NCI-H2227 treated with DMSO at 0.1 percent for 48 hours (cell line): ENCODE measurements at regions not wholly inside any gene's neighbourhood (a gene's known extent, or its start where the extent isn't known, plus 50 kb on each side); places are given as distances from the start of the nearest gene placed in this dataset.
"Not testable (repeated sequence)": the region's sequence is repeated elsewhere in the genome, so short reads cannot be mapped to it uniquely, and the experiment has no call there.

ENCODE experiments used
- DNase-seq: peaks from one replicate; lab custom pipeline; 2025; lab: John Stamatoyannopoulos, UW

DNA sequence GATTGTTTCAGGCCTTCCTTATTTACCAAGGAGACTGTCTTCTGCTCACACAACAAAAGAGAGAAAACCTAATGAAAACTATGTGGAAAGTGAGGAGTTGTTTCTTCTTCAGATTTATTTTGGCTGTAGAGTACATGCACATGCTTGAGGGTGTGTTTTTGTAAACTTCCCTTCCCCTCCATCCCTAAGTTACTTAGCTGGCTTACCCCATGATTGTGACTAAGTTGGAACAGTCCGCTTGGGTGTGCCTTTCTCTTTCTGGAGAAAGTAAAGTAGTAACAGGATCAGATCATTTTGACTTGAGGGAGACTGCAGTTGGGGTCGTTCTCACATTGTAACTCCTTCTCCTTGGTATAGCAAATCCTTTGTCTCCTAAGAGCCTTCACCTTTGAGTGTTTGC is 155.9 kb downstream of the RTL9 start:
- no peak for DNase-seq

DNA sequence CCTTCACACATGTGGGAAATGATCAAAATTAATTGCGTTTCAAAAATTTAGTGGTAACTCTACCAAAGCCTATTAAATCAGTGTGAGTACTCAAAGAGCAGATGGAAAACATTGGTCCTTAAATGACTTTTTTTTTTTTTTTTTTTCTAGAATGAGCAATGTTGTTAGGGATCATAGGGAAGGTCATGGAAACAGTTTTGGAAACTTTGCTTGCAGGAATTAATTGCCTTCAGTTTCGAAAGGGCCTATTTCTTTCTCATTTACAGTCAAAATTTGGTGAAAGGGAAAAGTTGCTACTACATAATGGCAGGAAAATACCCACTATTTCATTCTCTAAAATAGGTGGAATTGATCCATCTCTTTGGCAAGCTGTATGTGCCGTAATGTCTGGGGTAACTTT is 160.9 kb downstream of the RTL9 start:
- no peak for DNase-seq

DNA sequence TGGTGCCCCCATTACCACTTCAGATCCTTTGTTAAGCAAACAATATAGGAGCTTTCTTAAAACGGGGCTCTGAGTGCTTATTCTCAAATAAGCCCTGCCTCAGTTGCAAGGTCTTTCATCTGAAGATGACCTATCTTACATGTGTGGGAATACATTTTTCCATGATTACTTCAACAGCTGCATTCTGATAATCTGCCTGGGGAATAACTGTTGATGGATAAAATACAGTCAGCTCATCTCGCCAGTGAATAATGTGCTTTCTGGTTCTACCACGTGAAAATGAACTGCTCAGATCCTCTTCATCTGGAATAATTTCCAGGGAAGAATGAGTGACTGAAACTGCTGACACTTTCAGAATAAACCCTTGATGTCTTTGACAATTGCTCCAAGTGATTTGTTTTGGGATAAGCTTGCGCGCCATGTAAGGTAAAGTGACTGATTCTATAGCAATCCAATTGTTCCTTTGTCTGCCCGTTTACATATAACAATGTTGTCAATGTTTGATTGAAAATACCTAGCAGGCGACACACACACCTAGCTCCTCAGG is 161.3 kb downstream of the RTL9 start:
- DNase-seq = no peak

DNA sequence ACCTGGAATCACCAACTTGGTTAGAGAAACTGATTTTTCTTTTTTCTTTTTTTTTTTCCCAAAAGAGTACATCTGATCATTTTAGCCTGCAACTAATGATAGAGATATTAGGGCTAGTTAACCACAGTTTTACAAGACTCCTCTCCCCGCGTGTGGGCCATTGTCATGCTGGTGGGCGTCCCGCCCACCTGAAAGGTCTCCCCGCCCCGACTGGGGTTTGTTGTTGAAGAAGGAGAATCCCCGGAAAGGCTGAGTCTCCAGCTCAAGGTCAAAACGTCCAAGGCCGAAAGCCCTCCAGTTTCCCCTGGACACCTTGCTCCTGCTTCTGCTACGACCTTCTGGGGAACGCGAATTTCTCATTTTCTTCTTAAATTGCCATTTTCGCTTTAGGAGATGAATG is 162.0 kb downstream of the RTL9 start:
- not testable (repeated sequence) for DNase-seq

DNA sequence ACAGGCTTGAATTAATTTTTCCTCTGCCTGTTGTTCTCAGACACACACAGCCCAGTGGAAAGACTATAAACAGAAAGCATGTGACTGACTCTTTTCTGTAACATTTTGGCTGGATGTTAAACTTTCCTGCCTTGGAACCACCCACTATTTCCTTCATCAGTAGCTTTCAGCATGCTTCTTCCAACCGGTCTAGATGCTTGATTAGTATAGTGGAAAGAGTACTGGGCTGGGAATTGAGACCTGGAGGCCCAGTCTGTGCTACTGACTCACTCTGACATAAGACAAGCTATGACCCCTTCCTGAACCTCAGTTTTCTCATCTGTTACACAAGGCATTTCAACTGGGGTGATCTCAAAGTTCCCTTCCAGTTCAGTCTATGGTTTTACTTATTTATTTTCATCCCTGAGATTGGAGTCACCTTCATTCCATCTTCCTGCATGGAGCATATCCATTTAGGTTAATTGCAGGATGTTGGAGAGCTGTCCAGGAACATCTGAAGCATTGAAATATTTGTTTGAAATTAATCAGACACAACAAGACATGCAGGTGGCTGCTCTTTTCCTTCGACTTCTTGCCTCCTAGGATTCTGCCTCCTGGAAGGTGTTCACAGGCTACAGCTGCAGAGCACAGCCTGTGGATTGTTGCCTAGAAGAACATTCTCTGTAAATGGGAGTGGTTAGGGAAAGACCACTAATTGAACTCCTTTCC is 173.4 kb downstream of the RTL9 start:
- DNase-seq = no peak

DNA sequence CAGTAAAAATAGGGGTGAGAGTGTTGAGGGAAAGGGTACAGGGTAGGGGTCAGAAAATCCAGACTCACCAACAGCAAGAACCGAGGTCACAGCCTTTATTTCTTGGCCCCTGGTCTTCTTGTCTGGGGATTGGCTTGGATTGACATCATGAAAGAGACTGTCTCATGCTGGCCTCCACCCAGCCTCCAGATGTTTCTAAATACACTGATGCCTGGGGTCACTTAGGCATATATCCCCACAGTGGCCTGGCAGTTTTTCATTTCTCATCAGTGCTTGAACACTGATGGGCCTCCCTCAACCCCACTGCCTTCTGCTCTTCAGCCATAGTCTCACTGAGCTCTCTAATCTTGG is 173.9 kb downstream of the RTL9 start:
- DNase-seq = no peak

DNA sequence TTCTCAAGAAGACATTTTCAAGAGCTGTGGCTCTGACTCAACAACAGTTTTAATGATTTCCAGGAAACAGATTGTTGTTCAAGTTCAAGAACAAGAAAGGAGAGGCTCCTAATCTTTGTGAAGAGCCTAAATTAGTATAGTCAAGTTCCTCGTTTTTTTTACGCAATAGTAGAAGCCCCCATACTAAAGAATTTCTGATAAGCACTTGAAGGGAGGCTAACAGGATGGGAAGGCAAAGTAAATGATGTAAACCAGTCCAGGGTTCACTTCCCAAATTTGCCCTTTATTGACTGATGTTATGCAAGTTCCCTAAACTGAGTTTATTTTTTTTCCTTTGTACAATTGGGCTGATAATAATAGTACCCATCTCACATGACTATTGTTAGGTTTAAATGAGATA is 178.2 kb downstream of the RTL9 start:
- no peak for DNase-seq

DNA sequence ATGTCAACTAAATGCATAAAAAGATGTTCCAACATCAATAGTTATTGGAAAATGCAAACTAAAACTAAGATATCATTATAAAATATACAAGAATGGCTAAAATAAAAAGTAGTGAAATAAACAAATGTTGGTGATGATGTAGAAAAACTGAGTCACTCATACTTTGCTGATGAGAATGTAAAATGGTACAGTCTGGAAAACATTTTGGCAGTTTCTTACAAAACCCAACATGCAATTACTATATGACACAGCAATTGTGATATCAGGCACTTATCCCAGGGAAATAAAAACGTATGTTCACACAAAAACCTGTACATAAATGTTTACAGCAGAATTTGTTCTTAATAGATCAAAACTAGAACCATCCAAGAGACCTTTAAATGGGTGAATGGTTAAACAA is 182.6 kb downstream of the RTL9 start:
- no peak for DNase-seq

DNA sequence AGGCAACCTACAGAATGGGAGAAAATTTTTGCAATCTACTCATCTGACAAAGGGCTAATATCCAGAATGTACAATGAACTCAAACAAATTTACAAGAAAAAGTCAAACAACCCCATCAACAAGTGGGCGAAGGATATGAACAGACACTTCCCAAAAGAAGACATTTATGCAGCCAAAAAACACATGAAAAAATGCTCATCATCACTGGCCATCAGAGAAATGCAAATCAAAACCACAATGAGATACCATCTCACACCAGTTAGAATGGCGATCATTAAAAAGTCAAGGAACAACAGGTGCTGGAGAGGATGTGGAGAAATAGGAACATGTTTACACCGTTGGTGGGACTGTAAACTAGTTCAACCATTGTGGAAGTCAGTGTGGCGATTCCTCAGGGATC is 192.2 kb downstream of the RTL9 start:
- DNase-seq = not testable (repeated sequence)

DNA sequence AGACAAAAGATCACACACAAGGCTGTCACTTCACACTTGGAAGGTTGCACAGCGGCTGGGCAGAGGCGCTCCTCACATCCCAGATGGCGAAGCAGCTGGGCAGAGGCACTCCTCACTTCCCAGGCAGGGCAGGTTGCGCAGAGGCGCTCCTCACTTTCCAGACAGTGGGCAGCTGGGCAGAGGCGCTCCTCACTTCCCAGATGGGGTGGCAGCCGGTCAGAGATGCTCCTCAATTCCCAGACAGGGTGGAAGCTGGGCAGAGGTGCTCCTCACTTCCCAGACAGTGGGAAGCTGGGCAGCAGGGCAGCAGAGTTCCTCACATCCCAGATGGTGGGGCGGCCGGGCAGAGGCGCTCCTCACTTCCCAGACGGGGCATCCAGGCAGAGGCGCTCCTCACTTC is 199.2 kb downstream of the RTL9 start:
- no peak for DNase-seq

DNA sequence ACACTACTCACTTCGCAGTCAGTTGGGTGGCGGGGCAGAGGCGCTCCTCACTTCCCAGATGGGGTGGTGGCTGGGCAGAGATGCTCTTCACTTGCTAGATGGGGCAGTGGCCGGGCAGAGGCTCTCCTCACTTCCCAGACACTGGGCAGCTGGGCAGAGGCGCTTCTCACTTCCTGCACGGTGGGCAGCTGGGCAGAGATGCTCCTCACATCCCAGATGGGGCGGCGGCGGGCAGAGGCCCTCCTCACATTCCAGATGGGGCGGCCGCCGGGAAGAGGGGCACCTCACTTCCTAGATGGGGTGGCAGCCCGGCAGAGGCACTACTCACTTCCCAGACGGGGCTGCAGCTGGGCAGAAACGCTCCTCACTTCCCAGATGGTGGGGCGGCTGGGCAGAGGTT is 199.8 kb downstream of the RTL9 start:
- no peak for DNase-seq

DNA sequence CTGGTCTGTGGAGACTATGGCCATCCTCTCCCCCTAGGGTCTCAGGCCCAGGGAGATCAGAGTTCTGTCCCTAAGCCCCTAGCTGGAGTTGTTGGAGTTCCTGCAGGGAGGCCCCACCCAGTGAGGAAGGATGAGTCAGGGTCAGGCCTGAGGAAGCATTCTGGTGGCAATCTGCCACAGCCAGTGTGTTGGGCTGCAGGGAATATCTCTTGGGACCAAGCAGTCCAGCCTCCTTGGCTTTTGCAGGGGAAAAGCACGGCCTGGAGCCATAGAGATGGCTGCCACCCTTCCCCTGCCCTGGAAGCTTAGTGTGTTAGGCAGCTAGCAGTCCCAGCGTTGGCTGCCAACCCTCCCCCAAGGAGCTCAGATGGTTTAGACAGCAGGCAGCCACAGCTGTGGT is 202.4 kb downstream of the RTL9 start:
- DNase-seq = no peak

DNA sequence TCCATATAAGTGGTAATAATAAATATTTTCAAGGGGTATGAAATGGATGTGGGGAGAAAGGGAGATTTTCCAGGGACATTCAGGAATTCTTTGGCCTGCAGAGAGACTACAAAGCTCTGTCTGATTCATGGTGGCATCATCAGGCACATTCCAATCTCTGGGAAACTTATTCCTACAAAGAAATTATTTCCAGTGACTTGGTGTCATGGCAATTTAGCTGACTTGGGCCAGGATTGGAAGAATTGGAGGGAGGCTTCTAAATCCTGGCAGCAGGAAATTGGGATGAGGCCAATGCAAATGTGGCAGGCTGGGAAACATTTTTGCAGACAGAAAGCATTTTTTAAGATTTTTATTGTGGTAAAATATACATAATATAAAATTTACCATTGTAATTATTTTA is 204.6 kb downstream of the RTL9 start:
- DNase-seq = no peak

DNA sequence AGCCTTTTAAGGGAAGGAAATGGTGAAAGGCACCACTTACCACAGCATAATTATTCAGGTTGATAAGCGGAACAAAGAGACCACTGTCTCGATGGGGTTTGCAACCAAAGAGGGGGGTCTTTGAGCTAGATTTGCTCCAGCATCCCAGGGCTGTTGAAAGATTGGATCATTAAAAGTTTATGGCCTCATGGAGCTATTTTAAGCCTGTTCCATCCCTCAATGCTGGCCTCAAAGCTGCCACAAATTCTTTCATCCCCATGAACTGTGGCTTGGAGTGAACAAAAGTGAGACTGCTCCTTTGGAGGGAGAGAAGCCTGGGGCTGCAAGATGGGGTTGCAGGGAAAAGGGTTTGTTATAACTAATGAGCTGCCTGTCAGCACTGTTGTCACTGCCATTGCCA is 209.8 kb downstream of the RTL9 start:
- DNase-seq = no peak

DNA sequence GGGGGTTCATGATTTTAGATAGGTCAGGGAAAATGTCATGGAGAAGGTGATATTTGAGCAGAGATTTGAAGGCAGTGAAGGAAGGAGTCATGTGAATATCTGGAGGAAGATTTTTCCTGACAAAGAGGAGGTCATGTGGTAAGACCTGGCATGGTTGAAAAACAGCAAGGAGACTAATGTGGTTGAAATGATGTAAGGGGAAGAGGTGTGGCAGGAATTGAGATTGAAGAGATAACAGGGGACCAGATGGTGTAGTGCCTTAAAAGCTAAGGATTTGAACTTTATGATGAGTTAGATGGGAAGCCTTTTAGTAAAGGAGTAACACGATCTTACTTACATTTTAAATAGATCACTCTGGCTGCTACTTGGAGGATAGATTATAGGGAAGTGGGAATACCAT is 210.9 kb downstream of the RTL9 start:
- DNase-seq = no peak

DNA sequence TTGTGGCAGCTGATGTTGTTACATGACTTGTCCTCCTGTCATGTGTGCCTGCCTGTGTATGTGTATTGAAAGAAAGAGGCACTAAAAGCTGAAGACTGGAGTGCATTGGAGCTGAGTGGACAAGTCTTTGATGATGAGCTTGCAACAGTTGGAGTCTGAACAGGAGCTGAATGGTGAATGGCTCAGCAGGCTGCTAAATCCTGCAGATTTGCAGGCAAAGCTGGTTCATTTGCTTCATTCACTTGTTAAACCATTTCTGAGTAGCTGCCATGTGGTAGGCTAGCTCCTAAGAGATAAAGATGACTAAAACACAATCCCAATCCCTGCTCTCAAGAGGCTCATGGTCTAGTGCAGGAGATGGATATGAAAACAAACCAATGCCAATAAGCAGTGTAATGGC is 217.3 kb downstream of the CHRDL1 start:
- no peak for DNase-seq

DNA sequence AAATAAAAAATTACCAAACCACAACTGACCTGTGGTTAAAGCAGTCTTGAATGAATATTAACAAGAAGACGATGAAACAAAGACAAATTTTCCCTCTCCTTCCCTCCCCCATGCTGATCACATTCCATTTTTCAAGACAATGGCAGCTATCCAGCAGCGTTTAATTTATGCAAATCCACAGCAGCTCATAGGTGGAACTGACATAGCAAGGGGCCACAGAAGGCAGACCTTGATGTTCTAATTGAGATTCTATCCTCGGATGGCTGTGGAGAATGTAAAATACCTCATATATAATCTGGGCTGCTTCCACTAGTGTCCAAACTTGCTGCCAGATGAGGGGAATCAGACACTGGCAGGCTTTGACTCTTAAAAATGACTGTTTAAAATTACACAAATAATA is 211.5 kb downstream of the CHRDL1 start:
- no peak for DNase-seq

DNA sequence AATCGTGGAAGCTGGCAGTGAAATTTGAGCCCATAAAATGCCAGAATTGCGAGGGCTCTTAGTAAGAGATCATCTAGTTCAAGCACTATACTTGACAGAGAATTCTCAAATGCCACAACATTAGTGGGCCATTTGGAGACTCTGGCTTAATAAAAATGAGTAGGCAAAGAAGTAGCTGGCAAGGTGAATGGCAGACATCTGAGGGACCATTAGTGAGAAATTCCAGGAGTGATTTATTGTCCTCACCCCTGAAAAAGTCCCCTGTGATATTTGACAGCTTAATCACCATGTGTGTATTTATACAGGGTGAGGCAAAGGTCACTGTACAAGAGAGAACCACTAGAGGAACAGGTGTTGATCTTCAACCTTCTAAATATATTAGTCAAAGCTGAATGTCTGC is 207.5 kb downstream of the CHRDL1 start:
- no peak for DNase-seq

DNA sequence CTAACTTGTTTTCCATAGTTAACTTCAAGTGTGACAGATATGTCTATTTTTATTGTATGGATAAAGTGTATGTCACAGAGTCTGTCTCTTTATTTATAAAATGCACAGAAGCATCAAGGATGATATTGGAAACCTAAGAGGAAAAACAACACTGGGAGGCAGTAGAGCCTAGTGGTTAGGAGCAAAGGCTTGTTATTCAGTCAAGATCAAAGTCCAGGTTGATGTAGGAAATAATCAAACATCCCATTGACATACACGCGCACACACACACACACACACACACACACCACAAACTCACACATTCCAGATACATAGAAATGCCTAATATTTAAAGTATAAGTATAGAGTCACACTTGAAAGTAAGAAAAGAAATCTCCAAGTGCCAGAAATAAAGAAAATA is 206.8 kb downstream of the CHRDL1 start:
- DNase-seq = no peak

DNA sequence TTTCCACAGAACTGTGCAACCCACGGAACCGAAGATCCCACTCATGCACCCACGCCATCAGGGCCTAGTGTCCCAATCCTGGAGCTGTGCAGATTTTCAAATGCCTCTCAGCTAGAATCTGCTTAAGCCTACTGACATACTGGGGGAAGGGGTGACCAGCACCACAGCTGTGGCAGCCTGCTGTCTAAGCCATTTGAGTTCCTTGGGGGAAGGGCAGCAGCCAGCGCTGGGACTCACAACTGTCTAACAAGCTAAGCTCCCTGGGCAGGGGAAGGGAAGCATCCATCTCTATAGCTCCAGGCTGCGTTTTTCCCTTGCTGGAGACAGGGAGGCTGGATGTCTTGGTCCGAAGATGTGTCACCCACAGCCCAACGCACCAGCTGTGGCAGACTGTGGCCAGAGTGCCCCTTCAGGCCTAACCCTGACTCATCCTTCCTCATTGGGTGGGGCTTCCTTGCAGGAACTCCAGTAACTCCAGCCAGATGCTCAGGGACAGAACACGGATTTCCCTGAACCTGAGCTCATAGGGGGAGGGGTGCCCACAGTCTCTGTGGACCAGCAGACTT is 194.8 kb downstream of the CHRDL1 start:
- DNase-seq = no peak

DNA sequence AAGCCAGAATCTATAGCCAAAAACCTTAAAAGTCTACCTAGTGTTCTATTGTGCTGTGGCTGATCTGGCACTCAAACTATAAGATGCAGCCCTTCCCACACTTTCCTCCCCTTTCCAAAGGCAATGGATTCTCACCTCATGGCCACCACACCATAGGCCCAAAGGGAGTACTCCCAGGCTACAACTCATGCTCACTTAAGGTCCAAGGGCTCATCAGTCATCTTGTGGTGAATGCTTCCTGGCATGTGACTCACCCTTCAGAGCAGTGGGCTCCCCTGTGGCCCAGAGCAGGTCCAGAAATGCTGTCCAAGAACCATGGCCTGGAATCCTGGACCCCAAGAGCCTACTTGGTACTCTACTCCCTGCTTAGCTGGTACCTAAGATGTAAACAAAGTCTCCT is 181.0 kb downstream of the CHRDL1 start:
- DNase-seq = no peak
